ENCODE measurements at regions not wholly inside any gene's neighbourhood (a gene's known extent, or its start where the extent isn't known, plus 50 kb on each side); places are given as distances from the start of the nearest gene placed in this dataset.

DNA sequence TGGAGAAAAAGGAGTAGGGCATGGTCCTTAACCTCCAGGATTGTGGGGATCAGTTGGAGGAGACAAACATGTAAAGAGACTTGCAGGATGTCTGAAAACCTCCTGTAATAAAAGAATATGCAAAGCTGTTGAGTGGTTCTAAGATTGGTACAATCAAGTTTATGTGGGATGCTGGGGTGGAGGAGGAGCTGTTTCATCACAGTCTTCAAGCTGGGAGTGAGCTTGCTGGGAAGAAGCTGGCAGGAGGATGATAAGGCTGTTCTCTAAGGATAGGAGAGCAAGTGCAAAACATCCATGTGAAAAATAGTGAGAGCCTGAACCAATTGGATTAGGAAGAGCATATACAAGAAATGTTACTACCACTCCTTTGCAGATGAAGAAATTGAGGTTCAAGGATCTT, 161.9 kb upstream of the CRIM1 start:
- no peak overlapping the region for H3K4me3 ChIP-seq
- no peak overlapping the region for H2AFZ ChIP-seq (replicated peaks)
- H3K9ac ChIP-seq, result no peak overlapping the region
- H3K36me3 ChIP-seq, result no peaks in the 10 kb centered on the region
- Mint-ChIP-seq H3K9me3 (peaks cover 2% of the 10 kb centered on the region), H3K27me3 (ENCODE audit: insufficient read depth, low read depth) (no peaks in the 10 kb centered on the region), H3K36me3 (no peaks in the 10 kb centered on the region), H3K4me1 (peaks cover 7% of the 10 kb centered on the region), H3K4me3 (no peak overlapping the region), H3K27ac (no peak overlapping the region)
- TF ChIP-seq EZH2phosphoT487 (IDR thresholded peaks at IDR 0.05) (no peak), EZH2 (IDR thresholded peaks at IDR 0.05) (no peak), CTCF (IDR thresholded peaks at IDR 0.05) (no peak)
- no peak for DNase-seq (ENCODE audit: low spot score)
- no peak overlapping the region for H3K27ac ChIP-seq
- no peaks in the 10 kb centered on the region for H3F3A ChIP-seq (ENCODE audit: low read depth)
- H3K79me2 ChIP-seq (ENCODE audit: low read depth), result no peaks in the 10 kb centered on the region
- no peaks in the 10 kb centered on the region for H3K4me1 ChIP-seq
- no peak overlapping the region for H3K4me2 ChIP-seq
- no peaks in the 10 kb centered on the region for H3K27me3 ChIP-seq
- no peaks in the 10 kb centered on the region for H3K9me3 ChIP-seq (ENCODE audit: low read depth)
- H4K20me1 ChIP-seq (ENCODE audit: low read depth), result no peaks in the 10 kb centered on the region

GRCh38 chr2:36192983-36193382, 162.6 kb upstream of the CRIM1 start:
- peaks cover 2% of the 10 kb centered on the region for H3K9me3 Mint-ChIP-seq
- H4K20me1 ChIP-seq (ENCODE audit: low read depth), result no peaks in the 10 kb centered on the region
- no peaks in the 10 kb centered on the region for H3K27me3 ChIP-seq
- no peak overlapping the region for H3K27ac Mint-ChIP-seq
- no peak for DNase-seq (ENCODE audit: low spot score)
- H2AFZ ChIP-seq (replicated peaks), result no peak overlapping the region
- H3K36me3 Mint-ChIP-seq, result no peaks in the 10 kb centered on the region
- H3K9me3 ChIP-seq (ENCODE audit: low read depth), result no peaks in the 10 kb centered on the region
- H3K27me3 Mint-ChIP-seq (ENCODE audit: insufficient read depth, low read depth), result no peaks in the 10 kb centered on the region
- no peak overlapping the region for H3K4me2 ChIP-seq
- H3F3A ChIP-seq (ENCODE audit: low read depth), result no peaks in the 10 kb centered on the region
- no peak overlapping the region for H3K9ac ChIP-seq
- no peak overlapping the region for H3K27ac ChIP-seq
- no peak for TF ChIP-seq CTCF (IDR thresholded peaks at IDR 0.05)
- no peak for TF ChIP-seq EZH2 (IDR thresholded peaks at IDR 0.05)
- no peak for TF ChIP-seq EZH2phosphoT487 (IDR thresholded peaks at IDR 0.05)
- H3K4me3 Mint-ChIP-seq, result no peak overlapping the region
- no peaks in the 10 kb centered on the region for H3K79me2 ChIP-seq (ENCODE audit: low read depth)
- H3K4me3 ChIP-seq, result no peak overlapping the region
- peaks cover 7% of the 10 kb centered on the region for H3K4me1 Mint-ChIP-seq
- no peaks in the 10 kb centered on the region for H3K36me3 ChIP-seq
- no peaks in the 10 kb centered on the region for H3K4me1 ChIP-seq

DNA sequence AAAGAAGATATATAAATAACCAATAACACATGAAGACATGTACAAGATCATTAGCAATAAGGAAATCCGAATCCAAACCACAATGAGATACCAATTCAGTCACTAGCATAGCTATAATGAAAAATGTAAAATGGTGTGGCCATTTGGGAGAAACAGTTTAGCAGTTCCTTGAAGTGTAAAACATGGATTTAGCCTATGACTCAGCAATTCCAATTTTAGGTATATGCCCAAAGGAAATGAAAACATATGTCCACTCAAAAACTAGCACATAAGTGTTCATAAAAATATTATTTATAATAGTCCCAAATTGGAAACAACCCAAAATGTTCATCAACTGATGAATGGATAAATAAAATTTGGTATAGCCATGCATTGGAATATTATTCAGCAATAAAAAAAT, 165.5 kb upstream of the CRIM1 start:
- Mint-ChIP-seq H3K27me3 (ENCODE audit: insufficient read depth, low read depth) (no peaks in the 10 kb centered on the region), H3K4me1 (peaks cover 7% of the 10 kb centered on the region), H3K4me3 (no peak overlapping the region), H3K27ac (no peak overlapping the region), H3K9me3 (peaks cover 2% of the 10 kb centered on the region), H3K36me3 (no peaks in the 10 kb centered on the region)
- Histone ChIP-seq H3K4me2 (no peak overlapping the region), H3F3A (ENCODE audit: low read depth) (no peaks in the 10 kb centered on the region), H3K79me2 (ENCODE audit: low read depth) (no peaks in the 10 kb centered on the region), H3K36me3 (no peaks in the 10 kb centered on the region), H3K4me1 (no peaks in the 10 kb centered on the region), H3K4me3 (no peak overlapping the region), H3K27me3 (no peaks in the 10 kb centered on the region), H3K27ac (no peak overlapping the region), H2AFZ (replicated peaks) (no peak overlapping the region), H3K9me3 (ENCODE audit: low read depth) (no peaks in the 10 kb centered on the region), H3K9ac (no peak overlapping the region), H4K20me1 (ENCODE audit: low read depth) (no peaks in the 10 kb centered on the region)
- TF ChIP-seq EZH2 (IDR thresholded peaks at IDR 0.05) (no peak), EZH2phosphoT487 (IDR thresholded peaks at IDR 0.05) (no peak), CTCF (IDR thresholded peaks at IDR 0.05) (no peak)
- no peak for DNase-seq (ENCODE audit: low spot score)

DNA sequence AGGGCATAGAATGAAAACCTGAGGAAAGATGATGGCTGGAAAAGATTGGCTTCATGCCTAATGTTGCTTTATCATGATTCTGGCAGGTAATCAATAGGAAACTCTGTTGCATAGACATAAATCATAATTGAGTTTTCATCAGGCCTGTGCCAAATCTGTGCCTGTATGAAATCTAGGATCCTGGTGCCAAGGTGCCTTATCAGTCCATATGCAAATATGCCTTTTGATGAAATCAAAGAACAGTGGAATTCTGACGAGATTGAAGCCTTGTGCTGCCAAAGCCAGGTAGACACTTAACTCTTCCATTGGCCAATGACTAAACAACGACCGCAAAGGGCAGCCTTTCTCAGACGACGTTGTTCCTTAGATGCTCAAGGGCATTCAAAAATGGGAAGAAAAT, 170.0 kb upstream of the CRIM1 start:
- H3K9me3 Mint-ChIP-seq, result peaks cover 8% of the 10 kb centered on the region
- H3K4me3 Mint-ChIP-seq, result no peak overlapping the region
- no peak for TF ChIP-seq CTCF (IDR thresholded peaks at IDR 0.05)
- no peak for TF ChIP-seq EZH2 (IDR thresholded peaks at IDR 0.05)
- no peak for TF ChIP-seq EZH2phosphoT487 (IDR thresholded peaks at IDR 0.05)
- Histone ChIP-seq H3K27ac (no peak overlapping the region), H3K9ac (no peak overlapping the region), H2AFZ (replicated peaks) (no peak overlapping the region), H3K4me3 (no peak overlapping the region), H3K79me2 (ENCODE audit: low read depth) (no peaks in the 10 kb centered on the region), H3K4me2 (no peak overlapping the region), H3K36me3 (no peaks in the 10 kb centered on the region), H4K20me1 (ENCODE audit: low read depth) (no peaks in the 10 kb centered on the region), H3F3A (ENCODE audit: low read depth) (no peaks in the 10 kb centered on the region), H3K9me3 (ENCODE audit: low read depth) (no peaks in the 10 kb centered on the region), H3K27me3 (no peaks in the 10 kb centered on the region), H3K4me1 (no peaks in the 10 kb centered on the region)
- H3K4me1 Mint-ChIP-seq, result no peaks in the 10 kb centered on the region
- no peak for DNase-seq (ENCODE audit: low spot score)
- H3K27ac Mint-ChIP-seq, result no peak overlapping the region
- no peaks in the 10 kb centered on the region for H3K36me3 Mint-ChIP-seq
- no peaks in the 10 kb centered on the region for H3K27me3 Mint-ChIP-seq (ENCODE audit: insufficient read depth, low read depth)

All from neural progenitor cell (in vitro differentiated cells).